ENCODE measurements at regions not wholly inside any gene's neighbourhood (a gene's known extent, or its start where the extent isn't known, plus 50 kb on each side); places are given as distances from the start of the nearest gene placed in this dataset.

- DNase-seq = no peak
Observed at GRCh38 chr1:68970571-68970970, 473.7 kb upstream of the DEPDC1 start.

- DNase-seq = no peak
Observed at GRCh38 chr1:68973459-68974244, 476.8 kb upstream of the DEPDC1 start.

- DNase-seq = no peak
Observed at GRCh38 chr1:68974447-68974846, 477.6 kb upstream of the DEPDC1 start.

- no peak for DNase-seq
Observed at GRCh38 chr1:68975212-68975933, 478.5 kb upstream of the DEPDC1 start.

- DNase-seq = no peak
Observed at GRCh38 chr1:68976916-68977610, 480.2 kb upstream of the DEPDC1 start.

GRCh38 chr1:68979891-68980290 lies 483.0 kb upstream of the DEPDC1 start:
- DNase-seq = no peak

- no peak for DNase-seq
Observed at GRCh38 chr1:68984289-68984688, 487.4 kb upstream of the DEPDC1 start.

GRCh38 chr1:68994096-68994495 lies 497.2 kb upstream of the DEPDC1 start:
- no peak for DNase-seq

GRCh38 chr1:69016468-69016867 lies 519.6 kb upstream of the DEPDC1 start:
- no peak for DNase-seq

- no peak for DNase-seq
Observed at GRCh38 chr1:69029649-69030048, 532.8 kb upstream of the DEPDC1 start.

- no peak for DNase-seq
Observed at GRCh38 chr1:69038379-69038778, 529.3 kb upstream of the LRRC7 start.

GRCh38 chr1:69045572-69045971 lies 522.1 kb upstream of the LRRC7 start:
- no peak for DNase-seq

GRCh38 chr1:69055194-69055593 lies 512.5 kb upstream of the LRRC7 start:
- DNase-seq = no peak

GRCh38 chr1:69058454-69058853 lies 509.3 kb upstream of the LRRC7 start:
- DNase-seq = no peak

GRCh38 chr1:69070660-69071373 lies 496.9 kb upstream of the LRRC7 start:
- no peak for DNase-seq

- DNase-seq = no peak
Observed at GRCh38 chr1:69073176-69073575, 494.5 kb upstream of the LRRC7 start.

GRCh38 chr1:69076631-69077030 lies 491.1 kb upstream of the LRRC7 start:
- DNase-seq = no peak

- DNase-seq = no peak
Observed at GRCh38 chr1:69077198-69077597, 490.5 kb upstream of the LRRC7 start.

- DNase-seq = no peak
Observed at GRCh38 chr1:69077633-69078032, 490.1 kb upstream of the LRRC7 start.

GRCh38 chr1:69081668-69082067 lies 486.1 kb upstream of the LRRC7 start:
- no peak for DNase-seq

- no peak for DNase-seq
Observed at GRCh38 chr1:69082312-69082711, 485.4 kb upstream of the LRRC7 start.

GRCh38 chr1:69086148-69086547 lies 481.6 kb upstream of the LRRC7 start:
- no peak for DNase-seq

GRCh38 chr1:69088571-69088970 lies 479.2 kb upstream of the LRRC7 start:
- no peak for DNase-seq
